ENCODE measurements at regions not wholly inside any gene's neighbourhood (a gene's known extent, or its start where the extent isn't known, plus 50 kb on each side); places are given as distances from the start of the nearest gene placed in this dataset.
"Not testable (repeated sequence)": the region's sequence is repeated elsewhere in the genome, so short reads cannot be mapped to it uniquely, and the experiment has no call there.

DNA sequence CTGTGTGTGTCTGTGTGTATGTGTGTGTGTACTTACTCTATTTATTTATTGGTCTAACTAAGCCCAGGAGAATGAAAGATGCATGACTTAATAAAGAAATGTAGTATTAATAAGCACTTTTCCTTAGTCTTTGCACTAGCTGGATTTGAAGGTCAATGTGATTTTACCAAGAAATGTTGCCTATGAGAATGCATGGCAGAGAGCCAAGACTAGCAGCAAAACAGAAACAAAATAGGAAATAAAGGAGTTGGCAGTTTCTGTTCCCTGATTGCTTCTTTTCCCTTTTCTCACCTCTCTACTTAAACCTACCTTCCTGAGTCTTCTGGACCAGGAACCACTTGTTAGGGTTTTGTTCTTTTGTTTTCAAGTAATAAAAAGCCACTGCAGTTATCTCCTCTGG is 286.1 kb downstream of the KCTD12 start:
- no peaks in the 10 kb centered on the region for H3K4me1 Mint-ChIP-seq
- DNase-seq (ENCODE audit: low spot score in 2 of 2): no peak
- no peak overlapping the region for H3K27ac Mint-ChIP-seq
- no peaks in the 10 kb centered on the region for H3K9me3 Mint-ChIP-seq
- peaks cover 5% of the 10 kb centered on the region for H3K27me3 Mint-ChIP-seq
- no peak for ATAC-seq (ENCODE audit: low read depth)
- H3K36me3 Mint-ChIP-seq: no peaks in the 10 kb centered on the region
- no peak overlapping the region for H3K4me3 Mint-ChIP-seq

GRCh38 chr13:76597868-76598267 is 288.3 kb downstream of the KCTD12 start:
- ATAC-seq (ENCODE audit: low read depth) (no peak), DNase-seq (ENCODE audit: low spot score in 2 of 2) (no peak)
- peaks cover 5% of the 10 kb centered on the region for H3K27me3 Mint-ChIP-seq
- no peak overlapping the region for H3K4me3 Mint-ChIP-seq
- H3K36me3 Mint-ChIP-seq: no peaks in the 10 kb centered on the region
- H3K27ac Mint-ChIP-seq: no peak overlapping the region
- H3K9me3 Mint-ChIP-seq: no peaks in the 10 kb centered on the region
- no peaks in the 10 kb centered on the region for H3K4me1 Mint-ChIP-seq

GRCh38 chr13:76596216-76596615 is 290.0 kb downstream of the KCTD12 start:
- H3K36me3 Mint-ChIP-seq: no peaks in the 10 kb centered on the region
- no peak overlapping the region for H3K4me3 Mint-ChIP-seq
- H3K27ac Mint-ChIP-seq: no peak overlapping the region
- ATAC-seq (ENCODE audit: low read depth) (no peak), DNase-seq (ENCODE audit: low spot score in 2 of 2) (no peak)
- H3K9me3 Mint-ChIP-seq: no peaks in the 10 kb centered on the region
- no peaks in the 10 kb centered on the region for H3K4me1 Mint-ChIP-seq
- peaks cover 2% of the 10 kb centered on the region for H3K27me3 Mint-ChIP-seq

DNA sequence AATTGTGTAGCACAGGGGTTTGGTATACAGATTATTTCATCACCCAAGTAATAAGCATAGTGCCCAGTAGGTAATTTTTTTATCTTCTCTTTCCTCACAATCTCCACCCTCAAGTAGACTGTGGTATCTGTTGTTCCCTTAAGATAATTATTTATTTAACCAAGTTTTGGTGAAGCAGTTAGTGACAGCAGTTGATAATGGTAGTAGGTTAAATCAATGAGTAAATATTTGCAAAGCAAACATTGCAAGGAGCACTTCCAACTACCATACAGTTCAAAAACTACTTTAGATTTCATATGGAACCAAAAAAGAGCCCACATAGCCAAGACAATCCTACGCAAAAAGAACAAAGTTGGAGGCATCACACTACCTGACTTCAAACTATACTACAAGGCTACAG is 291.8 kb downstream of the KCTD12 start:
- DNase-seq (ENCODE audit: low spot score in 2 of 2): no peak
- no peaks in the 10 kb centered on the region for H3K9me3 Mint-ChIP-seq

DNA sequence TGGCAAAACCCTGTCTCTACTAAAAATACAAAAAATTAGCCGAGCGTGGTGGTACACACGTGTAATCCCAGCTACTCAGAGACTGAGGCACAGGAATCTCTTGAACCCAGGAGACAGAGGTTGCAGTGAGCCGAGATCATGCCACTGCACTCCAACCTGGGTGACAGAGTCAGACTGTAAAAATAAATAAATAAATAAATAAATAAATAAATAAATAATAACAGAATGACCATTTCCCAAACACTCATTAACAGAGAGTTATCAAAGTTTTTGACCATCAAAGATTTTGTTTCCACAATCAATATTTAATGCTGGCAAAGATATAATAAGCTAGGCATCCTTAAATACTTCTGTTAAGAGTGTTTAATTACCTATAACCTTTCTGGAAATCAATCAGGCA is 299.4 kb downstream of the KCTD12 start:
- H3K36me3 Mint-ChIP-seq: no peaks in the 10 kb centered on the region
- no peak overlapping the region for H3K4me3 Mint-ChIP-seq
- no peaks in the 10 kb centered on the region for H3K4me1 Mint-ChIP-seq
- ATAC-seq (ENCODE audit: low read depth) (no peak), DNase-seq (ENCODE audit: low spot score in 2 of 2) (no peak)
- H3K27me3 Mint-ChIP-seq: peaks cover 10% of the 10 kb centered on the region
- H3K9me3 Mint-ChIP-seq: peaks cover 1% of the 10 kb centered on the region
- no peak overlapping the region for H3K27ac Mint-ChIP-seq

More for the DNA sequence above, 291.8 kb downstream of the KCTD12 start:
- H3K36me3 Mint-ChIP-seq: no peaks in the 10 kb centered on the region
- H3K27me3 Mint-ChIP-seq: peaks cover 2% of the 10 kb centered on the region
- H3K4me1 Mint-ChIP-seq: no peaks in the 10 kb centered on the region
- no peak for ATAC-seq (ENCODE audit: low read depth)
- no peak overlapping the region for H3K27ac Mint-ChIP-seq
- no peak overlapping the region for H3K4me3 Mint-ChIP-seq

GRCh38 chr13:76579701-76580100 is 306.5 kb downstream of the KCTD12 start:
- Mint-ChIP-seq H3K9me3 (peaks cover 10% of the 10 kb centered on the region), H3K4me1 (no peaks in the 10 kb centered on the region), H3K4me3 (no peak overlapping the region), H3K27ac (no peak overlapping the region), H3K27me3 (no peaks in the 10 kb centered on the region), H3K36me3 (no peaks in the 10 kb centered on the region)
- no peak for ATAC-seq (ENCODE audit: low read depth)
- no peak for DNase-seq (ENCODE audit: low spot score in 2 of 2)

GRCh38 chr13:76575634-76576033 is 310.6 kb downstream of the KCTD12 start:
- not testable (repeated sequence) for H3K4me3 Mint-ChIP-seq; H3K27ac Mint-ChIP-seq; H3K36me3 Mint-ChIP-seq; H3K9me3 Mint-ChIP-seq; DNase-seq (ENCODE audit: low spot score in 2 of 2); H3K4me1 Mint-ChIP-seq; H3K27me3 Mint-ChIP-seq; ATAC-seq (ENCODE audit: low read depth)

DNA sequence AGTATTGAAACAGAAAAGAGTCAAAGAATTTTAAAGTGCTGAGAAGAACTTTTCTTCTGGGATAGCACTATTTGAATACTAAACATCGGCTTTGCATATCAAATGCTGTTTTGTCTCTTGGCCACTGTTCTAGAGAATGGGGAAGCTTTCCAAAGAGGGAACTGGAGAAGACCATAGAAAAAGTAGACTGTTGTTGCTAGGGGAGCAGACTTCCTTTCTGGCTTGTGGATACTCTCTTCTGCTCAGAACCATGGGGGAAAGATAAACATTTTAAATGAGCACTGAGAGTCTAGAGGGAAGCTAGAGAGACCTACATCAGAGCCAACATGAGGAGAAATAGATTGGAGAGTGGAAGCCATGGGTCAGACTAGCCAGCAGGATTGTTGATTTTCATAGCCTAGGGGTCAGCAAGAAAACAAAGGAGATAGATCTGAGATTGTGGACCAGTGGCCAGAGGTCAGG is 315.7 kb downstream of the KCTD12 start:
- Mint-ChIP-seq H3K27me3 (no peaks in the 10 kb centered on the region), H3K9me3 (no peaks in the 10 kb centered on the region), H3K4me1 (no peaks in the 10 kb centered on the region), H3K4me3 (no peak overlapping the region), H3K27ac (no peak overlapping the region), H3K36me3 (no peaks in the 10 kb centered on the region)
- ATAC-seq (ENCODE audit: low read depth) (no peak), DNase-seq (ENCODE audit: low spot score in 2 of 2) (no peak)

DNA sequence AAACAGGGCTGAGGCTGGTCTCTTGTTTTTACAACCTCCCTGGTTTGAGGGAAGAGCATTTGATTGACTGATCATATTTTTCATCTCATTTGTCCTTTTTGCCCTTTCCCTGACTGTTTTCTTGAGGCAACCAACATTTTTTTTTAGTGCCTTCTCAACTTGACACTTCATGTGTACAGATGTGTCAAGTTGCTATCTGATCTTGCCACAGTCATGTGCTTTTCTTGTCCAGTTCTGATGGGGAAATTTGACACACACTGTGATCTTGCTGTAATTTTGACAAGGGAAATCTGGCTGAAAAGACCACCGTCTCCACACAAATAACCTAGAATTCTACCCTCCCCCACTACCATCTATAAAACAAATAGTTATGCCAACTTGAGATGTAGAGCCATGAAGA is 329.6 kb downstream of the KCTD12 start:
- no peaks in the 10 kb centered on the region for H3K4me1 Mint-ChIP-seq

GRCh38 chr13:76552807-76553206 is 333.4 kb downstream of the KCTD12 start:
- H3K27ac Mint-ChIP-seq: no peak overlapping the region
- H3K9me3 Mint-ChIP-seq: no peaks in the 10 kb centered on the region
- ATAC-seq (ENCODE audit: low read depth): no peak
- DNase-seq (ENCODE audit: low spot score in 2 of 2): no peak
- H3K4me3 Mint-ChIP-seq: no peak overlapping the region
- no peaks in the 10 kb centered on the region for H3K4me1 Mint-ChIP-seq
- no peaks in the 10 kb centered on the region for H3K27me3 Mint-ChIP-seq
- H3K36me3 Mint-ChIP-seq: no peaks in the 10 kb centered on the region

More for the DNA sequence above, 329.6 kb downstream of the KCTD12 start:
- H3K27me3 Mint-ChIP-seq: no peaks in the 10 kb centered on the region
- H3K9me3 Mint-ChIP-seq: no peaks in the 10 kb centered on the region
- ATAC-seq (ENCODE audit: low read depth) (no peak), DNase-seq (ENCODE audit: low spot score in 2 of 2) (no peak)
- H3K36me3 Mint-ChIP-seq: no peaks in the 10 kb centered on the region
- H3K27ac Mint-ChIP-seq: no peak overlapping the region
- H3K4me3 Mint-ChIP-seq: no peak overlapping the region

- no peaks in the 10 kb centered on the region for H3K36me3 Mint-ChIP-seq
- H3K27ac Mint-ChIP-seq: no peak overlapping the region
- ATAC-seq (ENCODE audit: low read depth) (no peak), DNase-seq (ENCODE audit: low spot score in 2 of 2) (no peak)
- H3K4me1 Mint-ChIP-seq: no peaks in the 10 kb centered on the region
- H3K4me3 Mint-ChIP-seq: no peak overlapping the region
- H3K27me3 Mint-ChIP-seq: no peaks in the 10 kb centered on the region
- H3K9me3 Mint-ChIP-seq: no peaks in the 10 kb centered on the region
Observed at GRCh38 chr13:76552041-76552772, 334.0 kb downstream of the KCTD12 start.

DNA sequence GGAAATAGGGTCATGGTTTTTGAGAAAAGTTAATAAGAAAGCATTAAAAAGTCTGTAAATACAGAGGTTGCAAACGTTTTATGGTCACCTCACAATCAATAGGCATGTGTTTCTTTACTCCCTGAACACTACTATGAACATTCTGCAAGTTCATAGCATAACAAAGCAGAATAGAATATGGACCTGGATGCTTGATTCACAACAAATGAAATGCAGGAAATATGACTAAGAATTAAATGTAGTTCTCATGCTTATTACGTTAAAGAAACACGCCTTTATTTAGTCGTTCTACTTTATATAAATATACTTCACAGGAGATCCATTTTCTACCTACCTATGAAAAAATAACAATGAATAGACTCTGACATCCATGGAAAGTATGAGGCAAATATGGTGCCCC is 344.0 kb downstream of the KCTD12 start:
- no peak overlapping the region for H3K4me3 Mint-ChIP-seq
- no peak for DNase-seq (ENCODE audit: low spot score in 2 of 2)
- no peaks in the 10 kb centered on the region for H3K4me1 Mint-ChIP-seq
- no peak overlapping the region for H3K27ac Mint-ChIP-seq
- no peak for ATAC-seq (ENCODE audit: low read depth)
- no peaks in the 10 kb centered on the region for H3K36me3 Mint-ChIP-seq
- H3K9me3 Mint-ChIP-seq: peaks cover 7% of the 10 kb centered on the region
- no peaks in the 10 kb centered on the region for H3K27me3 Mint-ChIP-seq

- ATAC-seq (ENCODE audit: low read depth) (no peak), DNase-seq (ENCODE audit: low spot score in 2 of 2) (no peak)
Observed at GRCh38 chr13:76538004-76538403, 348.2 kb downstream of the KCTD12 start.

GRCh38 chr13:76533251-76533650 is 353.0 kb downstream of the KCTD12 start:
- H3K36me3 Mint-ChIP-seq: no peaks in the 10 kb centered on the region
- H3K27ac Mint-ChIP-seq: no peak overlapping the region
- no peaks in the 10 kb centered on the region for H3K4me1 Mint-ChIP-seq
- ATAC-seq (ENCODE audit: low read depth): no peak
- peaks cover 2% of the 10 kb centered on the region for H3K9me3 Mint-ChIP-seq
- H3K27me3 Mint-ChIP-seq: peaks cover 4% of the 10 kb centered on the region
- DNase-seq (ENCODE audit: low spot score in 2 of 2): no peak
- no peak overlapping the region for H3K4me3 Mint-ChIP-seq

More at GRCh38 chr13:76538004-76538403, 348.2 kb downstream of the KCTD12 start:
- Mint-ChIP-seq H3K27ac (no peak overlapping the region), H3K9me3 (peaks cover 4% of the 10 kb centered on the region), H3K27me3 (peaks cover 2% of the 10 kb centered on the region), H3K36me3 (no peaks in the 10 kb centered on the region), H3K4me1 (no peaks in the 10 kb centered on the region), H3K4me3 (no peak overlapping the region)

GRCh38 chr13:76527041-76527440 is 359.2 kb downstream of the KCTD12 start:
- Mint-ChIP-seq H3K4me3 (no peak overlapping the region), H3K27ac (no peak overlapping the region), H3K9me3 (no peaks in the 10 kb centered on the region), H3K27me3 (peaks cover 1% of the 10 kb centered on the region), H3K36me3 (no peaks in the 10 kb centered on the region), H3K4me1 (no peaks in the 10 kb centered on the region)
- no peak for DNase-seq (ENCODE audit: low spot score in 2 of 2)
- no peak for ATAC-seq (ENCODE audit: low read depth)

Measured in memory B cell (primary cell).